Activated naive CD4-positive, alpha-beta T cell treated with Interleukin-2 at 50 U/mL for 16 hours (primary cell): ENCODE measurements at regions not wholly inside any gene's neighbourhood (a gene's known extent, or its start where the extent isn't known, plus 50 kb on each side); places are given as distances from the start of the nearest gene placed in this dataset.

Source experiments
- DNase-seq: peaks from one replicate; pipeline ENCODE4 v3.0.0-alpha.2; 2020

GRCh38 chr21:38660333-38661196 lies 145.2 kb upstream of the ETS2 start:
- DNase-seq, result no peak

GRCh38 chr21:38661197-38661871 lies 144.4 kb upstream of the ETS2 start:
- no peak for DNase-seq

- DNase-seq, result no peak
Measured at GRCh38 chr21:38661889-38662568, 143.7 kb upstream of the ETS2 start.

GRCh38 chr21:38663282-38663681 lies 142.4 kb upstream of the ETS2 start:
- DNase-seq, result no peak

- no peak for DNase-seq
Measured at GRCh38 chr21:38664315-38664714, 141.4 kb upstream of the ETS2 start.

GRCh38 chr21:38664841-38665240 lies 140.9 kb upstream of the ETS2 start:
- DNase-seq, result no peak

- no peak for DNase-seq
Measured at GRCh38 chr21:38667291-38667870, 138.3 kb upstream of the ETS2 start.

- DNase-seq, result no peak
Measured at GRCh38 chr21:38668067-38668466, 137.7 kb upstream of the ETS2 start.

GRCh38 chr21:38668541-38668940 lies 137.2 kb upstream of the ETS2 start:
- DNase-seq, result no peak

GRCh38 chr21:38669186-38669585 lies 136.5 kb upstream of the ETS2 start:
- no peak for DNase-seq

- DNase-seq, result no peak
Measured at GRCh38 chr21:38670861-38671260, 134.9 kb upstream of the ETS2 start.

GRCh38 chr21:38671773-38672172 lies 134.0 kb upstream of the ETS2 start:
- no peak for DNase-seq

GRCh38 chr21:38675182-38675824 lies 130.4 kb upstream of the ETS2 start:
- no peak for DNase-seq

GRCh38 chr21:38678827-38679226 lies 126.9 kb upstream of the ETS2 start:
- no peak for DNase-seq

- DNase-seq, result no peak
Measured at GRCh38 chr21:38679534-38679933, 126.2 kb upstream of the ETS2 start.

GRCh38 chr21:38680401-38680800 lies 125.3 kb upstream of the ETS2 start:
- no peak for DNase-seq

GRCh38 chr21:38683222-38683621 lies 122.5 kb upstream of the ETS2 start:
- DNase-seq, result no peak

- no peak for DNase-seq
Measured at GRCh38 chr21:38688068-38688467, 117.7 kb upstream of the ETS2 start.

GRCh38 chr21:38691631-38692030 lies 114.1 kb upstream of the ETS2 start:
- DNase-seq, result no peak

- no peak for DNase-seq
Measured at GRCh38 chr21:38696579-38696978, 109.2 kb upstream of the ETS2 start.

- DNase-seq, result no peak
Measured at GRCh38 chr21:38699048-38699447, 106.7 kb upstream of the ETS2 start.

- DNase-seq, result no peak
Measured at GRCh38 chr21:38702196-38702595, 103.5 kb upstream of the ETS2 start.

- DNase-seq, result no peak
Measured at GRCh38 chr21:38709876-38710275, 95.9 kb upstream of the ETS2 start.
